K562 (cell line): ENCODE measurements at regions not wholly inside any gene's neighbourhood (a gene's known extent, or its start where the extent isn't known, plus 50 kb on each side); places are given as distances from the start of the nearest gene placed in this dataset.

Experiments used
- ATAC-seq: fragments of 200-7000 bp; cut with Tn5 transposase; 3 replicates; pipeline ENCODE4 v1.9.1; 2020; ENCODE audit warnings: moderate library complexity
- BruUV-seq: library from RNA; stranded (reverse); fragments of 400-500 nt; replicated peaks from 2 replicates; lab custom pipeline; 2021; lab: Mats Ljungman, UMichigan
- CTCF ChIA-PET: fragments of 300-600 bp; formaldehyde crosslinking; extraction: SDS; loops from one replicate; lab custom pipeline; 2021; ENCODE audit warnings: low intra/inter-chr PET ratio; lab: Yijun Ruan, JAX
- POLR2A ChIA-PET: fragments of 300-600, 350-650 bp; sonication (Branson Sonifier 250); formaldehyde crosslinking; extraction: SDS; loops from one replicate; lab custom pipeline; 2021; ENCODE audit warnings: antibody characterized with exemption, inconsistent platforms; lab: Yijun Ruan, JAX
- DNase-seq, 4 experiments: peaks; one replicate each; pipeline versions ENCODE4 v3.0.0 to v3.0.0-alpha.2; 2011 to 2018; ENCODE audit warnings: low spot score in 3 of 4, mixed read lengths in 3 of 4; ENCODE audit errors: extremely low read depth in 1 of 4
- FAIRE-seq: peaks from 2 replicates; lab custom pipeline; 2011; peaks lifted over from hg19 to GRCh38; lab: Jason Lieb, UNC
- H2AFZ ChIP-seq: 2 replicates; pipeline ENCODE4 v1.6.0; 2011; ENCODE audit warnings: low read depth, low read length, control low read depth, inconsistent platforms
- H3K27ac ChIP-seq: fragments of 200-600 bp; 3 replicates; pipeline ENCODE4 v1.8.0; 2011; ENCODE audit warnings: low read depth, mild to moderate bottlenecking, control low read depth, inconsistent platforms, low read length, moderate library complexity, mixed read lengths; ENCODE audit errors: extremely low read depth
- H3K27me3 ChIP-seq, 2 experiments: fragments of 300-600 bp in 1 of 2; 2 replicates in 1 of 2; 3 replicates in 1 of 2; pipeline versions ENCODE4 v1.6.0 to v1.8.0; 2011; ENCODE audit warnings: inconsistent platforms in 2 of 2, low read length in 2 of 2, mild to moderate bottlenecking in 1 of 2, mixed read lengths in 1 of 2, moderate library complexity in 1 of 2; ENCODE audit not compliant: control insufficient read depth in 2 of 2, insufficient read depth in 2 of 2
- H3K36me3 ChIP-seq: fragments of 300-600 bp; 3 replicates; pipeline ENCODE4 v1.8.0; 2011; ENCODE audit warnings: mild to moderate bottlenecking, low read length, inconsistent platforms; ENCODE audit not compliant: control insufficient read depth, insufficient read depth
- H3K4me1 ChIP-seq, 2 experiments: fragments of 200-600 bp in 1 of 2; replicated peaks in 1 of 2; 2 replicates in 1 of 2; 3 replicates in 1 of 2; pipeline versions ENCODE4 v1.5.1 to v1.8.0; 2011; ENCODE audit warnings: inconsistent platforms in 2 of 2, low read length in 2 of 2, mild to moderate bottlenecking in 1 of 2, mixed read lengths in 1 of 2, moderate library complexity in 1 of 2; ENCODE audit not compliant: control insufficient read depth in 2 of 2, insufficient read depth in 2 of 2
- H3K4me2 ChIP-seq: 2 replicates; pipeline ENCODE4 v1.6.1; 2011; ENCODE audit warnings: low read length, control low read depth, inconsistent platforms, mixed read lengths; ENCODE audit not compliant: insufficient read depth
- H3K4me3 ChIP-seq: fragments of 200-600 bp; sonication (generic), shearing (Covaris generic); 2 replicates; pipeline ENCODE4 v1.5.1; 2016; ENCODE audit warnings: control low read depth, inconsistent platforms
- H3K79me2 ChIP-seq: fragments of 200-600 bp; 3 replicates; pipeline ENCODE4 v1.8.0; 2011; ENCODE audit warnings: low read length, inconsistent platforms; ENCODE audit not compliant: control insufficient read depth, insufficient read depth
- H3K9ac ChIP-seq, 2 experiments: 2 replicates each; pipeline versions ENCODE4 v1.6.0 to v1.6.1; 2011; ENCODE audit warnings: low read depth in 2 of 2, low read length in 2 of 2, control low read depth in 1 of 2, inconsistent platforms in 1 of 2, mild to moderate bottlenecking in 1 of 2, mixed read lengths in 1 of 2; ENCODE audit not compliant: insufficient read depth in 1 of 2
- H3K9me1 ChIP-seq: one replicate; pipeline ENCODE4 v1.6.0; 2011; ENCODE audit warnings: inconsistent platforms, mild to moderate bottlenecking, low read length, moderate library complexity; ENCODE audit not compliant: control insufficient read depth, insufficient read depth
- H3K9me3 ChIP-seq: replicated peaks from 2 replicates; pipeline ENCODE4 v1.5.1; 2011; ENCODE audit warnings: low read depth, low read length, inconsistent platforms; ENCODE audit not compliant: control insufficient read depth, insufficient read depth
- H4K20me1 ChIP-seq: replicated peaks from 2 replicates; pipeline ENCODE4 v1.6.1; 2011; ENCODE audit warnings: low read length, inconsistent platforms, mixed read lengths; ENCODE audit not compliant: control insufficient read depth, insufficient read depth
- ARID4B ChIP-seq: sonication (generic); formaldehyde crosslinking; IDR thresholded peaks from 2 replicates; pipeline ENCODE4 v1.8.0; 2022; ENCODE audit warnings: mild to moderate bottlenecking, missing genetic modification reagents
- E2F3 ChIP-seq: fragments of 250-450 bp; sonication (Bioruptor Pico); IDR thresholded peaks from 2 replicates; pipeline ENCODE4 v1.4.0; 2020; ENCODE audit warnings: mild to moderate bottlenecking
- EP300 ChIP-seq: IDR thresholded peaks from 2 replicates; pipeline ENCODE4 v1.6.1; 2012; ENCODE audit warnings: low read length, improper control_type of control experiment
- FOXK2 ChIP-seq, 2 experiments: fragments of 450-650 bp; IDR thresholded peaks in 1 of 2; conservative IDR thresholded peaks in 1 of 2; 2 replicates each; pipeline ENCODE4 v1.6.1; 2016; ENCODE audit warnings: low read depth in 2 of 2, mild to moderate bottlenecking in 1 of 2
- HDAC2 ChIP-seq: fragments of 450-650 bp; IDR thresholded peaks from 2 replicates; pipeline ENCODE4 v1.6.1; 2016; ENCODE audit warnings: mild to moderate bottlenecking
- MBD2 ChIP-seq: sonication (generic); IDR thresholded peaks from 2 replicates; pipeline ENCODE4 v1.6.1; 2016; ENCODE audit warnings: low read depth, borderline replicate concordance
- SRSF3 ChIP-seq: fragments of 200-400 bp; formaldehyde crosslinking; IDR thresholded peaks from 2 replicates; pipeline ENCODE4 v1.6.1; 2016; ENCODE audit warnings: mild to moderate bottlenecking, low read length, moderate library complexity; ENCODE audit not compliant: insufficient read depth
- TSC22D4 ChIP-seq: fragments of 450-650 bp; IDR thresholded peaks from 2 replicates; pipeline ENCODE4 v1.6.1; 2016; ENCODE audit warnings: missing genetic modification characterization, missing biosample characterization, control low read depth
- ZNF75A ChIP-seq: fragments of 450-650 bp; formaldehyde crosslinking; IDR thresholded peaks from 2 replicates; pipeline ENCODE4 v1.4.0; 2020; ENCODE audit warnings: mild to moderate bottlenecking
- WGBS: fragments of 100-300 bp; shearing (Covaris generic); methylation state at CpG from one replicate; pipeline ENCODE4 v1.1.6; 2016; ENCODE audit warnings: low coverage, mixed read lengths; ENCODE audit not compliant: insufficient coverage; ENCODE audit errors: missing lambda C conversion rate; 5-methylcytosine and 5-hydroxymethylcytosine counted together
- in situ Hi-C: fragments of 300-500 bp; cut with MboI; formaldehyde crosslinking; loops from 4 replicates; pipeline ENCODE4 v1.15.0; 2018; ENCODE audit warnings: inconsistent platforms, mixed read lengths
- intact Hi-C: fragments of 100-400 bp; cut with micrococcal nuclease; formaldehyde crosslinking; loops from 2 replicates; pipeline ENCODE4 v1.14.2; 2022

- no peak for TF ChIP-seq ARID4B
- TF ChIP-seq ZNF75A (CRISPR knock-in tag), result no peak
These were observed 54.1 kb upstream of the BEND6 start (continued) for GRCh38 chr6:56900784-56901183.

GRCh38 chr6:56899753-56900152 lies 55.2 kb upstream of the BEND6 start:
- ChIA-PET CTCF (no interaction called here), POLR2A (no interaction called here)
- Histone ChIP-seq H3K9me3 (no peaks in the 10 kb centered on the region), H3K4me1 (no peaks in the 10 kb centered on the region), H4K20me1 (no peaks in the 10 kb centered on the region), H3K36me3 (no peaks in the 10 kb centered on the region), H3K4me2 (no peak overlapping the region), H3K27me3 (no peaks in the 10 kb centered on the region), H3K9me1 (no peaks in the 10 kb centered on the region), H3K9ac (no peak overlapping the region), H3K79me2 (no peaks in the 10 kb centered on the region), H2AFZ (no peak overlapping the region), H3K27ac (no peak overlapping the region), H3K4me3 (no peak overlapping the region)
- TF ChIP-seq EP300 (no peak), SRSF3 (no peak), FOXK2 (conservative IDR thresholded peaks at IDR 0.05 in 1 of 2, IDR thresholded peaks at IDR 0.05 in 1 of 2; ENCODE audit: low read depth in 2 of 2) (no peak), TSC22D4 (no peak), MBD2 (no peak), E2F3 (CRISPR knock-in tag) (no peak), HDAC2 (no peak)
- in situ Hi-C loops, result no loop called here
- FAIRE-seq (no peak), DNase-seq (no peak), ATAC-seq (no peak)
- no TSS peak for BruUV-seq
- WGBS, result 48% methylated on average over 2 of the region's 2 CpGs
- intact Hi-C loops, result loop anchor here (5.0 kb wide), 2 partner anchors 113 to 273 kb away; partner anchors contain the start of gene BAG2
